ENCODE measurements at regions not wholly inside any gene's neighbourhood (a gene's known extent, or its start where the extent isn't known, plus 50 kb on each side); places are given as distances from the start of the nearest gene placed in this dataset.

GRCh38 chr16:7979448-7980132 is 610.7 kb downstream of the TMEM114 start:
- H3K4me3 ChIP-seq (ENCODE audit: low read depth, low read length) = no peak overlapping the region
- DNase-seq (ENCODE audit: low read depth) = no peak
- TF ChIP-seq CTCF (conservative IDR thresholded peaks at IDR 0.05; ENCODE audit: low read depth, low read length) = no peak

GRCh38 chr16:7976563-7976962 is 613.7 kb downstream of the TMEM114 start:
- TF ChIP-seq CTCF (conservative IDR thresholded peaks at IDR 0.05; ENCODE audit: low read depth, low read length) = no peak
- no peak for DNase-seq (ENCODE audit: low read depth)
- H3K4me3 ChIP-seq (ENCODE audit: low read depth, low read length) = no peak overlapping the region

- no peak for TF ChIP-seq CTCF (conservative IDR thresholded peaks at IDR 0.05; ENCODE audit: low read depth, low read length)
- no peak for DNase-seq (ENCODE audit: low read depth)
- no peak overlapping the region for H3K4me3 ChIP-seq (ENCODE audit: low read depth, low read length)
These were observed 614.2 kb downstream of the TMEM114 start for GRCh38 chr16:7976125-7976524.

GRCh38 chr16:7967996-7968509 is 622.3 kb downstream of the TMEM114 start:
- no peak for TF ChIP-seq CTCF (conservative IDR thresholded peaks at IDR 0.05; ENCODE audit: low read depth, low read length)
- no peak for DNase-seq (ENCODE audit: low read depth)
- no peak overlapping the region for H3K4me3 ChIP-seq (ENCODE audit: low read depth, low read length)

GRCh38 chr16:7964744-7965143 is 625.6 kb downstream of the TMEM114 start:
- H3K4me3 ChIP-seq (ENCODE audit: low read depth, low read length) = no peak overlapping the region
- DNase-seq (ENCODE audit: low read depth) = no peak
- TF ChIP-seq CTCF (conservative IDR thresholded peaks at IDR 0.05; ENCODE audit: low read depth, low read length) = no peak

- no peak for TF ChIP-seq CTCF (conservative IDR thresholded peaks at IDR 0.05; ENCODE audit: low read depth, low read length)
- H3K4me3 ChIP-seq (ENCODE audit: low read depth, low read length) = no peak overlapping the region
- DNase-seq (ENCODE audit: low read depth) = no peak
These were observed 626.1 kb downstream of the TMEM114 start for GRCh38 chr16:7964167-7964566.

Measured in epithelial cell of proximal tubule (primary cell).